Calu3 (cell line): ENCODE measurements at regions not wholly inside any gene's neighbourhood (a gene's known extent, or its start where the extent isn't known, plus 50 kb on each side); places are given as distances from the start of the nearest gene placed in this dataset.
"Not testable (repeated sequence)": the region's sequence is repeated elsewhere in the genome, so short reads cannot be mapped to it uniquely, and the experiment has no call there.

Experiments
- BruUV-seq: library from RNA; stranded (reverse); fragments of 400-500 nt; replicated peaks from 2 replicates; lab custom pipeline; 2021; lab: Mats Ljungman, UMichigan
- CTCF ChIA-PET: fragments of 300-600 bp; sonication (Branson Sonifier 250); formaldehyde crosslinking; loops from one replicate; lab custom pipeline; 2022; ENCODE audit warnings: antibody characterized with exemption; lab: Charles Lee
- DNase-seq: peaks from one replicate; pipeline ENCODE4 v3.0.0; 2022
- H3K27ac Mint-ChIP-seq: one replicate; pipeline ENCODE4 v1.8.0; 2022; ENCODE audit warnings: mixed read lengths; ENCODE audit not compliant: unreplicated experiment
- H3K27me3 Mint-ChIP-seq: one replicate; pipeline ENCODE4 v1.8.0; 2022; ENCODE audit warnings: mixed read lengths; ENCODE audit not compliant: unreplicated experiment
- H3K36me3 Mint-ChIP-seq: one replicate; pipeline ENCODE4 v1.8.0; 2022; ENCODE audit warnings: mild to moderate bottlenecking, moderate library complexity, mixed read lengths; ENCODE audit not compliant: insufficient read depth, unreplicated experiment
- H3K4me1 Mint-ChIP-seq: one replicate; pipeline ENCODE4 v1.8.0; 2022; ENCODE audit warnings: mild to moderate bottlenecking, low read depth, mixed read lengths; ENCODE audit not compliant: unreplicated experiment
- H3K4me3 Mint-ChIP-seq: one replicate; pipeline ENCODE4 v1.8.0; 2022; ENCODE audit warnings: mild to moderate bottlenecking, low read depth, moderate library complexity, mixed read lengths; ENCODE audit not compliant: unreplicated experiment
- H3K9me3 Mint-ChIP-seq: one replicate; pipeline ENCODE4 v1.8.0; 2022; ENCODE audit warnings: low read depth, mixed read lengths; ENCODE audit not compliant: unreplicated experiment
- CTCF ChIP-seq: fragments of 200-600 bp; IDR thresholded peaks from one replicate; pipeline ENCODE4 v1.8.0; 2022; ENCODE audit warnings: antibody characterized with exemption; ENCODE audit not compliant: unreplicated experiment
- intact Hi-C: fragments of 100-400 bp; cut with micrococcal nuclease; formaldehyde crosslinking; loops from one replicate; pipeline ENCODE4 v1.10.0; 2022; ENCODE audit not compliant: unreplicated experiment

- DNase-seq = no peak
Measured at GRCh38 chr5:25181249-25181648, 536.5 kb upstream of the CDH10 start.

GRCh38 chr5:25162616-25163015 is 517.8 kb upstream of the CDH10 start:
- intact Hi-C loops, CTCF ChIA-PET, H3K4me1 Mint-ChIP-seq, H3K27me3 Mint-ChIP-seq, BruUV-seq, H3K4me3 Mint-ChIP-seq, H3K27ac Mint-ChIP-seq, H3K36me3 Mint-ChIP-seq, DNase-seq: not testable (repeated sequence)
- peaks cover 13% of the 10 kb centered on the region for H3K9me3 Mint-ChIP-seq

More at GRCh38 chr5:25181249-25181648, 536.5 kb upstream of the CDH10 start:
- no peak for TF ChIP-seq CTCF
- Mint-ChIP-seq H3K9me3 (peaks cover 22% of the 10 kb centered on the region), H3K27ac (no peak overlapping the region), H3K36me3 (no peaks in the 10 kb centered on the region), H3K4me3 (no peak overlapping the region), H3K4me1 (no peaks in the 10 kb centered on the region), H3K27me3 (no peaks in the 10 kb centered on the region)
- CTCF ChIA-PET = no interaction called here
- BruUV-seq = no TSS peak
- intact Hi-C loops = no loop called here

- CTCF ChIA-PET = no interaction called here
- Mint-ChIP-seq H3K4me1 (no peaks in the 10 kb centered on the region), H3K9me3 (peaks cover 13% of the 10 kb centered on the region), H3K27ac (no peak overlapping the region), H3K27me3 (no peaks in the 10 kb centered on the region), H3K4me3 (no peak overlapping the region), H3K36me3 (no peaks in the 10 kb centered on the region)
- intact Hi-C loops = no loop called here
- no peak for DNase-seq
- no TSS peak for BruUV-seq
- TF ChIP-seq CTCF = no peak
Measured at GRCh38 chr5:25160891-25161290, 516.1 kb upstream of the CDH10 start.

- H3K4me1 Mint-ChIP-seq = no peaks in the 10 kb centered on the region
- H3K9me3 Mint-ChIP-seq = peaks cover 2% of the 10 kb centered on the region
- no peak for DNase-seq
- no peaks in the 10 kb centered on the region for H3K36me3 Mint-ChIP-seq
- no peak overlapping the region for H3K27ac Mint-ChIP-seq
- no peak for TF ChIP-seq CTCF
- no peak overlapping the region for H3K4me3 Mint-ChIP-seq
- intact Hi-C loops = no loop called here
- no peaks in the 10 kb centered on the region for H3K27me3 Mint-ChIP-seq
- CTCF ChIA-PET = no interaction called here
- BruUV-seq = no TSS peak
Measured at GRCh38 chr5:25150819-25151218, 506.0 kb upstream of the CDH10 start.

- Mint-ChIP-seq H3K4me3 (no peak overlapping the region), H3K36me3 (no peaks in the 10 kb centered on the region), H3K27ac (no peak overlapping the region), H3K4me1 (no peaks in the 10 kb centered on the region), H3K9me3 (peaks cover 24% of the 10 kb centered on the region), H3K27me3 (no peaks in the 10 kb centered on the region)
- intact Hi-C loops = no loop called here
- CTCF ChIA-PET = no interaction called here
- BruUV-seq = no TSS peak
- no peak for TF ChIP-seq CTCF
- DNase-seq = no peak
Measured at GRCh38 chr5:25128606-25129005, 483.8 kb upstream of the CDH10 start.
